NCI-H187 treated with DMSO at 0.1 percent for 48 hours (cell line): ENCODE measurements at regions not wholly inside any gene's neighbourhood (a gene's known extent, or its start where the extent isn't known, plus 50 kb on each side); places are given as distances from the start of the nearest gene placed in this dataset.

Experiments
- DNase-seq: peaks from one replicate; lab custom pipeline; 2025; lab: John Stamatoyannopoulos, UW

- DNase-seq = no peak
These were observed 177.9 kb downstream of the BLID start for GRCh38 chr11:121938076-121938475.

GRCh38 chr11:121936781-121937447 lies 179.1 kb downstream of the BLID start:
- no peak for DNase-seq

GRCh38 chr11:121936370-121936769 lies 179.6 kb downstream of the BLID start:
- no peak for DNase-seq

- no peak for DNase-seq
These were observed 182.3 kb downstream of the BLID start for GRCh38 chr11:121933694-121934093.

DNA sequence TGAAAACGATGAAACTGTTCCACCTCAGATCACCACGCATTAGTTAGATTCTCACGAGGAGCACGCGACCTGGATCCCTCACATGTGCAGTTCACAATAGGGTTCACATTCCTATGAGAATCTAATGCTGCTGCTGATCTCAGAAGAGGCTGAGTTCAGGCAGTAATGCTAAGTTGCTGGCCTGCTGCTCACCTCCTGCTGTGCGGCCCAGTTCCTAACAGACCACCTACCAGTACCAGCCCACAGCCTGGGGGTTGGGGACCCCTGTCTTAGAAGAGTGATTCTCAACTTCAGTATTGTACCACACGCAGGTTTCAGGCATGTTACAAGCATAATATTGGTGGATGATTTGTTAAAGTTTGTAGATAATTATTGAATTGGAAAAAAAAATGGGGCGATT lies 182.7 kb downstream of the BLID start:
- DNase-seq = no peak

DNA sequence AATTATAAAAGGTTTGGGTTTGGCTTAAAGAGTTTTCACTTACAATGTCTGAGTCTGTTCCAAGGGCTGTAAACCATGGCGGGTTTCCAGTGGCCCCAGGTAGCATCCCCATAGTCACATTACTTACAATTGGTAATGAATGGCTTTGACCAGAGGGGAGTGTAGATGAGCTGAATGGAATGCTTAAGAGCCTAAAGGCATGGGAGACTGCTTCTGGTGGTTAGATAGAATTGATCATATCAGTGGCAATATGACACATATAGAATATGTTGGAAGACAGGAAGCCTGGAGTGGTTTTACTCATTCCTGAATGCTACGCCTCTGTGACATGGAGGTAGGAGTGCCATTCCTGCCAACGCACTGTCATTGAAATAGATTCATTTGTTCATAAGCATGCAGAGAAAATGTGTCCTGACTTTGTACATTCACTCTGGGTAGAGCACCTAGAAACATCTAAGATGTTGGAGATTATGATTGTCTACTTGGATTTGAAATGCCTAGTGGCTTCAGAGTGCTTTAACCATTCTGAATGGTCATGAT lies 183.3 kb downstream of the BLID start:
- no peak for DNase-seq

GRCh38 chr11:121931748-121932352 lies 184.2 kb downstream of the BLID start:
- DNase-seq = no peak

GRCh38 chr11:121931121-121931520 lies 184.9 kb downstream of the BLID start:
- DNase-seq = no peak

DNA sequence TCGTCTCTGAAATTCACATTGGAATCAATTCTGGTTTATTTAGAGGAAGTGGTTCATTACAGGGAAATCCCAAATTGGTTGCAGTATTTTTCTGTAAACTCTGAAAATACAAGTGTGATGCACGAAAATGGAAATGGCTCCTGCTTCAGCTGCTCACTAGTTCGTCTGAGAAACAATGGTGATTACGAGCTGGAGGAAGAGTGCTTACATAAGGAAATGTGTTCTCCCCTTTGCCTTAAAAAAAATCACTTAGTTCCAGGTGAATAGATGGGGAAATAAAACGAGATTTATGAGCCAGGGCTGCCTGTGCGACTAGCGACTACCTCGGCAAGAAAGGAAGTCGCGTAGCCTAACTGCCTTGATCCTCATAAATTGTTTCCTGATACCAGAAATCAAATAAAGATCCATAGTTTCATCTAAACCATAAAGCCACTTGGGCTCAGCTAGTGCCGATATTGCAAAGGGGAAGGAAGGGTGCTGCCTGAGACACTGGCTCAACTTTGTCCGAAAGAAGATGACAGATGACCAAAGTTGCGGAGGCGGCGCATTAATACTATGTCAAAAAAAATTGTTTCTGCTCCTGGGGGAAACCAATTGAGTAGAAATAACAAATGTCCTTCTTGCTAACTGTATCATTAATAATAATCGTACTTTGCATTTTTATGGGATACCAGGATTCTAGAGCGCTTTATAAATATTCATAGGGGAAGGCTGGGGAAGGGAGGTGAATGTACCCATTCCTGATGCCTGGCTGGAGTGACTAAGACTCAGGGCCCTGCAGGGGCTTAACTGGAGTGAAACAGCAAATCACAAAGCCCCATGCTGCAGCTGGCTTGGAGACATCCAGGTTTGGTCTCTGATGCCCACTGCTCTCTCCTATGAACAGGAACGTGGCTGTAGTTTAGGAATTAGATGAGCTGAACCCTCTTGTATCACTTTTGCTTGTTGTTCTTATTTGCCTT lies 185.7 kb downstream of the BLID start:
- DNase-seq = peak; percentile 27

- DNase-seq = peak; percentile 69
These were observed 186.4 kb downstream of the BLID start for GRCh38 chr11:121929581-121929980.

DNA sequence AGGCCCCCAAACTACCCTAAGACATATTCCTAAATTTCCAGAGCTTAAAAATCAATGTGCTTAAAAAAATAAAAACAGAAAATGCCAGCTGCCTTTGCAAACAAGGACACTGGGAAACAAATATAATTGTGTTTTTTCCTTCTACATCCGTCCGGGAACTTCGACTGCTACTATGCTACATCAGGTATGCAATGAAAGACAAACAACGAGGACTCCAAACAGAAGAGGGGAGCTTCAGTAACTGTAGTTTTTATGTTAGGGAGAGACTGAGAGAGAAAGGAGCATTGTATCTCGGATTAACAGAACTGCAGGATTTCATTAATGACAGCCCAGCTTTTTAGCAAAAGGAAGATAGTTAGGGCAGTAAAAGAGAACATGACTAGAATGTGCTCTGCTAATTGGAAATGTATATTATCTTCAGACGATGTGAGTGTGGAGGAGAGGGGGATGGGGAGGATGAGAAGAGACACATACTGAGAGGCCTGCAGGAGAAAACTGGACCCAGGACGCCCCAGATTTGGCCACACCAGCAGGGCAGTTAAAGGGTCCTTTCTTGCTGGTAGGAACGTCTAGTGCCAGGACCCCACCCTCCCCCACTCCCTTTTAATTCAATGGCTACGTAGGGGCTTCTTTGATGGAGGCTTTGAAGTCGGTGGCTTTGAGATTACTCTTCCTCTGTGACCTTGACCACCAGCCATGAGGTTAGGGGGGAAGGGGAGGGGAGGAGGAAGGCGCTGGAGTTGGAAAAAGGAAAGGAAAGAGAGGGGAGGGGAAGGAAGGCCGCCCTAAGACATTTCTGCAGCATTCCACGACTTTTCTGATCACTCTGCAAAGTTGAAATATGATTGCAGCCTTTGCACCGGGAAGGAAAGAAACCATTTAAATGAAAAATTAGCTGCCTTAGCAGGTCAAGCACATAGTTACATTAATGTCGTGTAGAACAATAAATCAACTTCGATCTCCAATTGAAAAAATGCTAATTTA lies 187.1 kb downstream of the BLID start:
- DNase-seq = no peak

GRCh38 chr11:121927789-121928188 lies 188.2 kb downstream of the BLID start:
- DNase-seq = no peak

DNA sequence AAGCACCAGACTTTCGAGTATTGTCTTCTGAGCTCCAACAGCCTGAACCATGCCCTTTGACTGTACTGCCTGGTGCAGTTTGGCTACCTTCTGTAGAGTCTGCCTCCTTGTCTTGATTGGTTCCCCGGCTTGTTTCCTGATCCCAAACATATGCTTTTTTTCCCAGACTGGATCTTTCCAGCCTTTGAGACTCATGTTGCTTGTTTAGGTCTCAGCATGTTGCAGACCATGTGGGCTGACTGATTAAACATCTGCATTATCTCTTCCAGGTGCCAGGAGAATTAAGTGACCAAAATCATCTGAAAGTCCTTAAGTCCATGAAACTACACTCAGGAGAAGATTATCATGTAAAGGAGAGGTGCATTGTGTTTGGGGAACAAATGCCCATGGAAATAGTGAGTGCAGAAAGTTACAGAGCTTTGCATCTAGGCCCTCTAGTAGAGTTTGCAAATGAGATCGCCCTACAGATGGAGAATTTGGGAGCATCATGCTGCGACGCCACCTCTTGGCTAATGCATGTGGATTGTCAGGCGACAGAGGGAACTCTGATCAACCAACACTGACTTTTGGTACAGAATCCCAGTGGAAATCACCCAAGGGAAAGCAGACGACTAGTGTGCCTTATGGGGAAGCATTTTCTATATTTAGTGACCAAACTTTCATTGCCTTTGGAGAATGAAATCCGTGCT lies 188.8 kb downstream of the BLID start:
- no peak for DNase-seq

DNA sequence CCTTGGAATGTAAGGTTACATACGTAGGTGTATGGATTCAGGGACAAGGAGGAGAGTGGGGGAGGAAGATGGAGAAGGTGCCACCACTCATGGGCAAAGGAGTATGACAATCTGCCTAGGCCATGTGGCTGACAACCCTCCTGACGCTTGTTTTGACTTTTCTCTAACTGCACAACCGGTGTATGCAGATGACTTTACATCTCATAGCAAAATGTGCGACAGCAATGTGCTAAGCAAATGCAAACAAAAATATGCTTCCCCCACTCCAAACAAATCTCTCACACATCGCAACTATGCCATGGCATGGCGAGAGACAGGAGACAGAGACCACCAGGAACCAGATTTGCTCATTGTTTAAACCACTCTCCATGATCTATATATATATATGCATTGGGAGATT lies 191.8 kb downstream of the BLID start:
- no peak for DNase-seq

GRCh38 chr11:121917482-121917881 lies 198.5 kb downstream of the BLID start:
- DNase-seq = no peak

DNA sequence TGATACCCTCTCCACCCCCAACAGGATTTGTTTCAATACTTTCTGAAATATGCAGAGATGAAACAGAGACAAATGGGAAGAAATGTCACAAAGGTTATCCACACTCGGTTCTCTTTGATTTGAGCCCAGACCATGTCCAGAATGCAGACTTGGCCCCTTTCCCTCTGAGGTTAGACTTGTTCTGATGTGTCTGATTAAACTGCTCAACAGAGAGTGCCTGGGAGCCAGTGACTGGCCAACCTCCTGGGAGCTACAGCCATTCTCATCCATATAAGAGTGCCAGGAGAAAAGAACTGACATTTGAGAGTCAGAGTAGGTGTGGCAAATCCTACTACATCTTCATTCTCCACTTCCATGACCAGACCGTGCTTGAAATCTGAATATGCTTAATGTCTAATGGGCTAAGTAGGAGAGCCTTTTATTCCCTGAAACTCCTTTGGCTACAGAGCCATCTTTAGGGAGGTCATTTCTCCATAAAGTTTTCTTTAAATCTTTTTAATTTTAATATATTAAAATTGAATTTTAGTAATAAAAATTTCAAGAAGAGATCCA lies 201.4 kb downstream of the BLID start:
- DNase-seq = no peak

DNA sequence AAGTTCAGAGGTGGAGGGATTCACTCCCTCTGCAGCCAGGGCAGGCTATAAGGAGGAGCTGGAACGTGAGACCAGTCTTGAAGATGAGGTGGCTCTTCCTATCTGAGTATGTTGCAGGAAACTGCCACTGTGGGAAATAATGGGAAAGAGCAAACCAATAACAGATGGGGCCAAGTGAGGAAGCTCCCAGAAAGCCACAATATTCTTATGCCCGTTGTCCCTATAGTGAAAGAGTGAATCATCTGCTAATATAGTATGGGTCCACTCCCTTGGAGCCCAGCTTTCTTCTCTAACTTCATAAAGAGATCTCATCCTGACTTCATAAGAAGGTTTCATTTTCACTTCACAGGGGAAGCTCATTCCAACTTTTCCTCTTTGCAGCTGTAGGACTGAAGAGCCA lies 206.4 kb downstream of the BLID start:
- no peak for DNase-seq

DNA sequence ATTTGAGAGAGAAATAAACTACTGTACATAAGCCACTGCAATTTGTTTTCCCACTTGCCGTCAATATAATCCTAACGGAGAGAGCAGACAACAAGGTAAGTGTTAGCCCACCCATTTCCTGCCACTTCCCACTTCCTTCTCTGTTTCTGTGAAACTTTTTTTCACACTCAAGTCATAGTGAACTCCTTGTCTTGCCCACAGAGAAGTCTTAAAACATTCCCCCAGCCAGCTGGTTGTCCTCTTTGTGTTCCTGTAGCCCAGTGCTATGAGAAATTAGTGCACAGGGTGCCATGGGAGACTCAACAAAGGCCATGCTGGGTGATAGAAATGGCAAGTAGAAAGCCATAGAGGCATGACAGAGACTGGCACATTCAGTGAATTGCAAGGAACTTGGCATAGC lies 208.6 kb downstream of the BLID start:
- DNase-seq = no peak

GRCh38 chr11:121904148-121904547 lies 211.9 kb downstream of the BLID start:
- no peak for DNase-seq

DNA sequence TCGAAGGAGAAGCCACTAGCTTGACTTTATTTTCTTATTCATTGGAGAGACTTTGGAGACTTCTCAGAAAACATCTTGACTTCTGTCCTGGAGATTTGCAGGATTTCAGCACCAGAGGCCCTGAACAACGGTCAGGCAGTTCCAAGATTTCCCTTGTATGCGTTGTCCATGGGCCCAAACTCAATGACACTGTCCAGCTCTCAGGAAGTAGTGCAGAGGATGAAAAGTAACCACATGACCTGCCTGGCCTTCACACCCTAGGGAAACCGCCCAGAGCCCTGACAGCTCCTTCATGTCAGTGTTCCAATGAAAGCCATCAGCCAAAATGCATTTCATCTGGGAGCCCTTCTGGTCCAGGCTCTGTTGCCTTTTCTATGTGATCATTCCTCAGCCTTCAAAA lies 214.1 kb downstream of the BLID start:
- no peak for DNase-seq
